ENCODE measurements at regions not wholly inside any gene's neighbourhood (a gene's known extent, or its start where the extent isn't known, plus 50 kb on each side); places are given as distances from the start of the nearest gene placed in this dataset.

DNA sequence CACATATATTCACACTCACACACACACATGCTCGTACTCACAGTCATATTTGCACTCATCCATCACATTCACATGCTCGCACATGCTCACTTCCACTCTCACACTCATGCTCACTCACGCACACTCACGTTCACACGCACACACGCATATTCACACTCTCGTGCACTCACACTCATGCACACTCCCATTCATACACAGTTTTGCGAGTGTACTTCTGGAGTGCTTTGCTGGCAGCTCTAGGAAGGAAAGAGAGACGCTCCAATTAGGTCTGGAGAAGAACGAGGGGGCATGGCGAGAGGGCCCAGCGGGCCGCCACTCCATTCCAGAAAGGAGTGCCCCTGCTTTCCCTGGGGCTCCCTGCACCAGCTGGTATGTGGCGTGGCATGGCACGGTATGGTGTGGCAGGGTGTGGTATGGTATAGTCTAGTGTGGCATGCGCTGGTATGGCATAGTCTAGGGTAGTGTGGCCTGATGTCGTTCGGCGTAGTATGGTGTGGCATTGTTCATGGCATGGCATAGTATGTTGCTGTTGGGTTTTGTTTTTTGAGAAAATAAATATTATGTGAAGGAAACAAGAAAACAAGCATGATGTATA, 216.8 kb upstream of the CDYL start:
- H3K27ac ChIP-seq (ENCODE audit: low read depth, low read length): no peak overlapping the region
- Mint-ChIP-seq H3K4me1 (no peaks in the 10 kb centered on the region), H3K27me3 (ENCODE audit: insufficient read depth) (no peaks in the 10 kb centered on the region), H3K9me3 (no peaks in the 10 kb centered on the region), H3K4me3 (no peak overlapping the region), H3K36me3 (ENCODE audit: low read depth) (no peaks in the 10 kb centered on the region), H3K27ac (no peak overlapping the region)
- H3K9ac ChIP-seq (ENCODE audit: extremely low read depth, low read length, poor library complexity, severe bottlenecking): no peak overlapping the region
- WGBS, 2 experiments (ENCODE audit: insufficient coverage in 1 of 2, insufficient read length in 1 of 2): 93 to 94% methylated on average over 11 to 19 of the region's 19 CpGs
- H3K4me1 ChIP-seq (ENCODE audit: control insufficient read depth, insufficient read depth, low read length): no peaks in the 10 kb centered on the region
- no peak overlapping the region for H3K4me3 ChIP-seq (ENCODE audit: low read length)
- H3K9me3 ChIP-seq (ENCODE audit: control insufficient read depth, low read length): no peaks in the 10 kb centered on the region
- no peaks in the 10 kb centered on the region for H3K36me3 ChIP-seq (ENCODE audit: control insufficient read depth, insufficient read depth, low read length)
- DNase-seq: no peak
- no peaks in the 10 kb centered on the region for H3K27me3 ChIP-seq (ENCODE audit: control insufficient read depth, insufficient read depth, low read length, poor library complexity, severe bottlenecking)
- TF ChIP-seq, protein P1, sequence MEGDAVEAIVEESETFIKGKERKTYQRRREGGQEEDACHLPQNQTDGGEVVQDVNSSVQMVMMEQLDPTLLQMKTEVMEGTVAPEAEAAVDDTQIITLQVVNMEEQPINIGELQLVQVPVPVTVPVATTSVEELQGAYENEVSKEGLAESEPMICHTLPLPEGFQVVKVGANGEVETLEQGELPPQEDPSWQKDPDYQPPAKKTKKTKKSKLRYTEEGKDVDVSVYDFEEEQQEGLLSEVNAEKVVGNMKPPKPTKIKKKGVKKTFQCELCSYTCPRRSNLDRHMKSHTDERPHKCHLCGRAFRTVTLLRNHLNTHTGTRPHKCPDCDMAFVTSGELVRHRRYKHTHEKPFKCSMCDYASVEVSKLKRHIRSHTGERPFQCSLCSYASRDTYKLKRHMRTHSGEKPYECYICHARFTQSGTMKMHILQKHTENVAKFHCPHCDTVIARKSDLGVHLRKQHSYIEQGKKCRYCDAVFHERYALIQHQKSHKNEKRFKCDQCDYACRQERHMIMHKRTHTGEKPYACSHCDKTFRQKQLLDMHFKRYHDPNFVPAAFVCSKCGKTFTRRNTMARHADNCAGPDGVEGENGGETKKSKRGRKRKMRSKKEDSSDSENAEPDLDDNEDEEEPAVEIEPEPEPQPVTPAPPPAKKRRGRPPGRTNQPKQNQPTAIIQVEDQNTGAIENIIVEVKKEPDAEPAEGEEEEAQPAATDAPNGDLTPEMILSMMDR (conservative IDR thresholded peaks at IDR 0.05): no peak

DNA sequence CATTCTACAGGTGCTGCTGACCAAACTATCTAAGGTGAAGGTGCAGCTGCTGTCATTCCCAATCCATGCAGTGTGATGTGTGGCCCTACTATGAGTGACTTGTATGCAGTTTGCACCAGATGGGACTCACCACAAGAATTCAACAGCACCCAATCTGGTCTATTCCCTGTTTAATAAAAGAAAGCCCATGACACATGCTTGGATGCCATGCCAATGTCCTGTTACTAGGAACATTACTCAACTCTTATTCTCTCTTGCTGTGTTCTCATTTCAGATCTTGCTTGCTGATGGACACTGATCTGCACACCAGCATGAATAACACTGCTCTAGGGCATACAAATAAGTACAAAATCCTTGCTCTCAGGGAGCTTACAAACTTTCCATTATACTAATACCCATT, 221.6 kb upstream of the CDYL start:
- TF ChIP-seq, protein P1 (conservative IDR thresholded peaks at IDR 0.05): no peak
- no peak overlapping the region for H3K27ac Mint-ChIP-seq
- no peak overlapping the region for H3K4me3 Mint-ChIP-seq
- Histone ChIP-seq H3K27me3 (ENCODE audit: control insufficient read depth, insufficient read depth, low read length, poor library complexity, severe bottlenecking) (no peaks in the 10 kb centered on the region), H3K4me3 (ENCODE audit: low read length) (no peak overlapping the region), H3K9me3 (ENCODE audit: control insufficient read depth, low read length) (no peaks in the 10 kb centered on the region), H3K27ac (ENCODE audit: low read depth, low read length) (no peak overlapping the region), H3K9ac (ENCODE audit: extremely low read depth, low read length, poor library complexity, severe bottlenecking) (no peak overlapping the region), H3K36me3 (ENCODE audit: control insufficient read depth, insufficient read depth, low read length) (no peaks in the 10 kb centered on the region), H3K4me1 (ENCODE audit: control insufficient read depth, insufficient read depth, low read length) (no peaks in the 10 kb centered on the region)
- no peaks in the 10 kb centered on the region for H3K9me3 Mint-ChIP-seq
- H3K4me1 Mint-ChIP-seq: no peaks in the 10 kb centered on the region
- H3K36me3 Mint-ChIP-seq (ENCODE audit: low read depth): no peaks in the 10 kb centered on the region
- no peak for DNase-seq
- peaks cover 4% of the 10 kb centered on the region for H3K27me3 Mint-ChIP-seq (ENCODE audit: insufficient read depth)

DNA sequence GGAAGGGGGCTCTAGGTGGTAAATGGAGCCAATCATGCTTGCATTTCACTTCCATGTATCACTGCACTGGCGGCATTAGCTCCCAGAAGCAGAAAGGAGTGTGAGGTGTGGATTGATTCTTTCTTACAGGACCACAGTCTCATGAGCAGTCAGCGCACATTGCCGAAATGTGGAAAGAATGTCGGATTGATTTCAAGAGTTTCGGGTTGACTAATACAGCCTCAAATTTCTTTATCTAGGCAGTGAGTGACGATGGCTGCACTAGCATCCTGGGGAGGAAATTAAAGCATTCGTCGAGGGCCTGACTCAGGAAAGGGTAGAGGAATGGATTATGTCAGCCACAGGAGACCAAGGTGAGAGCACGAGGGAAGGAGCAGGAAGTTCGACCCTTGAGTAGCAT, 222.8 kb upstream of the CDYL start:
- Mint-ChIP-seq H3K4me1 (no peaks in the 10 kb centered on the region), H3K9me3 (no peaks in the 10 kb centered on the region), H3K4me3 (no peak overlapping the region), H3K36me3 (ENCODE audit: low read depth) (no peaks in the 10 kb centered on the region), H3K27ac (no peak overlapping the region), H3K27me3 (ENCODE audit: insufficient read depth) (peaks cover 4% of the 10 kb centered on the region)
- DNase-seq: no peak
- Histone ChIP-seq H3K27ac (ENCODE audit: low read depth, low read length) (no peak overlapping the region), H3K9ac (ENCODE audit: extremely low read depth, low read length, poor library complexity, severe bottlenecking) (no peak overlapping the region), H3K9me3 (ENCODE audit: control insufficient read depth, low read length) (no peaks in the 10 kb centered on the region), H3K4me1 (ENCODE audit: control insufficient read depth, insufficient read depth, low read length) (no peaks in the 10 kb centered on the region), H3K27me3 (ENCODE audit: control insufficient read depth, insufficient read depth, low read length, poor library complexity, severe bottlenecking) (no peaks in the 10 kb centered on the region), H3K36me3 (ENCODE audit: control insufficient read depth, insufficient read depth, low read length) (no peaks in the 10 kb centered on the region), H3K4me3 (ENCODE audit: low read length) (no peak overlapping the region)
- whole genome bisulfite sequencing, 2 experiments (ENCODE audit: insufficient coverage in 1 of 2, insufficient read length in 1 of 2): 89% methylated on average over 10 of the region's 10 CpGs
- TF ChIP-seq, protein P1 (conservative IDR thresholded peaks at IDR 0.05): no peak

All from endodermal cell (in vitro differentiated cells).